B cell (primary cell): ENCODE measurements at regions not wholly inside any gene's neighbourhood (a gene's known extent, or its start where the extent isn't known, plus 50 kb on each side); places are given as distances from the start of the nearest gene placed in this dataset.

Source experiments
- CTCF ChIP-seq: fragments of 200-600 bp; IDR thresholded peaks from one replicate; pipeline ENCODE4 v1.8.0; 2022; ENCODE audit warnings: antibody characterized with exemption, mild to moderate bottlenecking
- EZH2 ChIP-seq: IDR thresholded peaks from 2 replicates; pipeline ENCODE4 v1.6.1; 2012; ENCODE audit warnings: borderline replicate concordance, low read depth, mild to moderate bottlenecking, moderate library complexity, low read length; ENCODE audit not compliant: insufficient read depth, poor library complexity, severe bottlenecking

GRCh38 chr13:104553186-104553585 is 1487.0 kb upstream of the SLC10A2 start:
- TF ChIP-seq EZH2 (no peak), CTCF (no peak)
